ENCODE measurements at regions not wholly inside any gene's neighbourhood (a gene's known extent, or its start where the extent isn't known, plus 50 kb on each side); places are given as distances from the start of the nearest gene placed in this dataset.

DNA sequence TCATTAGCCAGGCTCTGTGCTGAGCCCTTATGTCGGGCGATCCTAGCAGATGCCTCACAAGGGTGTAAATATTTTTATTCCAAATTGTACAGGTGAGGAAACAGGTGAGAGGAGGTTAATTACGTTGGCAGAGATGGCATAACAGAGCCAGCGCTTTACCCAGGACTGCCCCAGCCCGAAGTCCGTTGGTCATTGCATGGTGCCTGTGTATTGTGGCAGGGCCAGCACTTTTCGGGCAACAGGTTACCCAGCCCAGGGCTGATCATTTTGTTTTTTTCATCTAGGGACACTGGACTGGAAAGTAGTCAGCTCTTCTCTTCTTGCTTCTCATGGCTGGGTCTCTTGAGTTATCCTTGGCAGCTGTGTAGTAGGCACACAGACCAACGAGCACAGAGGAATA, 202.2 kb upstream of the NAV2 start:
- 75 to 77% methylated on average over 8 of the region's 8 CpGs for WGBS, 2 donors
- DNase-seq (ENCODE audit: low spot score in 2 of 2): no peak
- H3K9me3 ChIP-seq: no peaks in the 10 kb centered on the region
- no peak overlapping the region for H3K4me3 ChIP-seq
- H3K27me3 ChIP-seq: no peaks in the 10 kb centered on the region
- peak overlapping the region in 1 of 4 donors; percentile 48 for H3K27ac ChIP-seq
- TF ChIP-seq CTCF (IDR thresholded peaks at IDR 0.05) (no peak), EP300 (IDR thresholded peaks at IDR 0.05) (no peak), POLR2A (IDR thresholded peaks at IDR 0.05) (no peak)
- H3K36me3 ChIP-seq: no peaks in the 10 kb centered on the region
- peaks cover 0 to 60% (median 0%) of the 10 kb centered on the region in 4 donors for H3K4me1 ChIP-seq

GRCh38 chr11:19509215-19509614, 203.4 kb upstream of the NAV2 start:
- Histone ChIP-seq H3K27me3 (no peaks in the 10 kb centered on the region), H3K4me1 (peaks cover 0 to 60% (median 0%) of the 10 kb centered on the region in 4 donors), H3K9me3 (no peaks in the 10 kb centered on the region), H3K27ac (no peak overlapping the region), H3K4me3 (no peak overlapping the region), H3K36me3 (no peaks in the 10 kb centered on the region)
- DNase-seq (ENCODE audit: low spot score in 2 of 2): no peak
- TF ChIP-seq POLR2A (IDR thresholded peaks at IDR 0.05) (no peak), EP300 (IDR thresholded peaks at IDR 0.05) (no peak), CTCF (IDR thresholded peaks at IDR 0.05) (no peak)
- 82 to 88% methylated on average over 6 of the region's 6 CpGs for WGBS, 2 donors

- Histone ChIP-seq H3K36me3 (no peaks in the 10 kb centered on the region), H3K4me1 (peaks cover 0 to 52% (median 0%) of the 10 kb centered on the region in 4 donors), H3K27ac (no peak overlapping the region), H3K4me3 (no peak overlapping the region), H3K27me3 (no peaks in the 10 kb centered on the region), H3K9me3 (no peaks in the 10 kb centered on the region)
- DNase-seq (ENCODE audit: low spot score in 2 of 2): peak in 1 of 2 donors; percentile 17
- WGBS, 2 donors: 88 to 90% methylated on average over 2 of the region's 2 CpGs
- TF ChIP-seq EP300 (IDR thresholded peaks at IDR 0.05) (peak in 1 of 2 donors; percentile 37), CTCF (IDR thresholded peaks at IDR 0.05) (no peak)
Measured at GRCh38 chr11:19508165-19508564, 204.5 kb upstream of the NAV2 start.

DNA sequence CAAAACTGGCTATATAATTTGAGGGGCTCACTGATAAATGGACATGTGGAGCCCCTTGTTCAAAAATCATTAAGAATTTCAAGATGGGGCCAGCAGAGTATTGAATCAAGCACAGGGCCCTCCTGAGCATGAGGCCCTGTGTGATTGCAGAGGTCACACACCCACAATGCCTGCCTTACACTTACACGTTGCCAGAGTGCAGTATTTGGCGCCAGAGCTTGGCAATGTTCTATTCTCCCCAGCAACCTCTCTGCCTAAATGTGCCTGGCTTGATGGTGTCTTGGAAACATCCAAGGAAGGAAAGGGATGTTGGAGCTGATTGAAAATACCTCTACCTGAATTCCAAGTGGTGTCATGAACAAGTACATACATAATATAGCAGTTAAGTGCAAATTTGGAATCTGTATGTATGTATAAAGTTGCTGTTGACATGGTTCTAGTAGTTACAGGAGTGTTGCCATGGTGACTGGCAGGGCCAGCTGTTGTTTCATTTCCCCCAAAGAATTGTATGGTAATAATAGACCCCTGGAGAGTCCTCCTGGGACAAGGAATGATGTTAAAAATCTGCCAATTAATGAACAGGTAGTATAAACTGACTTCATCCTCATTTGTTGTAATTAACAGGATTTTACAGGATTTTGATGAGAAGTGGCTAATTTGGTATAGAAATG, 205.7 kb upstream of the NAV2 start:
- TF ChIP-seq POLR2A (IDR thresholded peaks at IDR 0.05): no peak
- TF ChIP-seq EP300 (IDR thresholded peaks at IDR 0.05): no peak
- no peak for TF ChIP-seq CTCF (IDR thresholded peaks at IDR 0.05)
- Histone ChIP-seq H3K4me3 (no peak overlapping the region), H3K36me3 (no peaks in the 10 kb centered on the region), H3K4me1 (peaks cover 0 to 39% (median 0%) of the 10 kb centered on the region in 4 donors), H3K27me3 (no peaks in the 10 kb centered on the region), H3K27ac (no peak overlapping the region), H3K9me3 (no peaks in the 10 kb centered on the region)
- no peak for DNase-seq (ENCODE audit: low spot score in 2 of 2)
- 56 to 73% methylated on average over 2 of the region's 2 CpGs for WGBS, 2 donors

DNA sequence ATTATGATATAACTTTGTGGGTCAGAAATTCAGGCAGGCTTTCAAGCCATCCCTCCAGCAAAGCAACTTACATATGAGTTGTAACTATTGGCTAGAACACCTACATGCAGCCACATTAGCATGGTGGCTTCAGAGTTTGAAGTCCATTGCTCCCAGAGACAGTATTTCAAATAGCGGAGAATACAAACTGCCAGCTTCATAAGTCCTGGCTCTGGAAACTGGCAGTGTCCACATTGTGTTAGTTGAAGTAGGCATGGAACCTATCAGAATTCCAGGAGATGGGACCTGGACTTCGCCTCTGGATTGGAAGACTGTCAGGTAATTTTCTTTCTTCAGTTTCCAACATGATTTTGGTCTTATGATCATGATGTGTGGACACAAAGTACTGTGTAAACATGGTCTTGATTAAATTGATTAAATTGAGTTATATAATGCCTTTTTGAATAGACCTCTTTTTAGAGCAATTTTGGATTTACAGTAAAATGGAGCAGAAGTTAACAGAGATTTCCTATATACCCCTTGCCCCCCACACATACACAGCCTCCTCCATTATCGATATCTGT, 209.9 kb upstream of the NAV2 start:
- Histone ChIP-seq H3K27me3 (no peaks in the 10 kb centered on the region), H3K27ac (no peak overlapping the region), H3K36me3 (no peaks in the 10 kb centered on the region), H3K9me3 (no peaks in the 10 kb centered on the region), H3K4me1 (peaks cover 0 to 8% (median 0%) of the 10 kb centered on the region in 4 donors), H3K4me3 (no peak overlapping the region)
- no peak for DNase-seq (ENCODE audit: low spot score in 2 of 2)
- WGBS, 2 donors: 92 to 100% methylated on average over 3 of the region's 3 CpGs
- TF ChIP-seq CTCF (IDR thresholded peaks at IDR 0.05) (no peak), EP300 (IDR thresholded peaks at IDR 0.05) (no peak), POLR2A (IDR thresholded peaks at IDR 0.05) (no peak)
